GM12892 (cell line): ENCODE measurements at regions not wholly inside any gene's neighbourhood (a gene's known extent, or its start where the extent isn't known, plus 50 kb on each side); places are given as distances from the start of the nearest gene placed in this dataset.

Experiments
- POLR2A ChIP-seq: IDR thresholded peaks from 2 replicates; pipeline ENCODE4 v1.6.1; 2011; ENCODE audit warnings: low read depth, low read length, control low read depth
- POLR2AphosphoS5 ChIP-seq: IDR thresholded peaks from 2 replicates; pipeline ENCODE4 v1.6.1; 2011; ENCODE audit warnings: low read depth, low read length, control low read depth
- TAF1 ChIP-seq: IDR thresholded peaks from 2 replicates; pipeline ENCODE4 v1.6.1; 2011; ENCODE audit warnings: low read depth, mild to moderate bottlenecking, control low read depth, low read length, borderline replicate concordance

- no peak for TF ChIP-seq TAF1
- no peak for TF ChIP-seq POLR2AphosphoS5
- TF ChIP-seq POLR2A = no peak
Observed at GRCh38 chr13:99113351-99113750, 87.3 kb upstream of the UBAC2 start.
